ENCODE measurements at regions not wholly inside any gene's neighbourhood (a gene's known extent, or its start where the extent isn't known, plus 50 kb on each side); places are given as distances from the start of the nearest gene placed in this dataset.

GRCh38 chr2:66070721-66071602 lies 364.0 kb upstream of the MEIS1 start:
- Histone ChIP-seq H3K27ac (ENCODE audit: low read depth, low read length) (no peak overlapping the region), H3K4ac (replicated peaks; ENCODE audit: insufficient read length, low read depth, low read length) (no peak overlapping the region), H3K23me2 (ENCODE audit: low read depth, low read length) (no peaks in the 10 kb centered on the region), H3K4me1 (replicated peaks in 1 of 4; ENCODE audit: control insufficient read depth in 3 of 4, insufficient read depth in 4 of 4, low read length in 3 of 4) (peaks cover 0 to 5% (median 3%) of the 10 kb centered on the region in 4 experiments; a peak in 1 of 7 replicates), H3K79me2 (ENCODE audit: control insufficient read depth in 1 of 2, insufficient read depth in 2 of 2, low read length in 2 of 2) (no peaks in the 10 kb centered on the region), H3K36me3 (ENCODE audit: control insufficient read depth in 2 of 4, insufficient read depth in 4 of 4, low read length in 3 of 4) (no peaks in the 10 kb centered on the region), H4K91ac (replicated peaks; ENCODE audit: insufficient read length, low read length) (no peak overlapping the region), H2BK15ac (ENCODE audit: low read length) (no peak overlapping the region), H3K56ac (replicated peaks; ENCODE audit: insufficient read length, low read depth, low read length) (no peak overlapping the region), H3K14ac (ENCODE audit: insufficient read length) (no peak overlapping the region), H3K27me3 (replicated peaks in 1 of 4; ENCODE audit: control insufficient read depth in 3 of 4, extremely low read depth in 1 of 4, insufficient read depth in 3 of 4, low read length in 3 of 4) (no peaks in the 10 kb centered on the region; a peak in 1 of 7 replicates), H4K8ac (ENCODE audit: extremely low read depth, insufficient read depth, low read length) (no peak overlapping the region), H2AFZ (ENCODE audit: low read length) (no peak overlapping the region), H2BK20ac (ENCODE audit: low read length) (no peak overlapping the region), H2BK120ac (replicated peaks; ENCODE audit: low read depth, low read length) (no peak overlapping the region), H4K20me1 (replicated peaks in 1 of 2; ENCODE audit: control insufficient read depth in 1 of 2, insufficient read depth in 2 of 2, low read length in 2 of 2) (no peaks in the 10 kb centered on the region), H3K9ac (replicated peaks in 1 of 4; ENCODE audit: extremely low read depth in 1 of 4, low read depth in 3 of 4, low read length in 3 of 4) (no peak overlapping the region), H3K4me2 (ENCODE audit: insufficient read depth in 1 of 2, low read depth in 2 of 2, low read length in 2 of 2) (no peak overlapping the region), H2AK5ac (ENCODE audit: low read depth, low read length) (no peak overlapping the region), H2BK5ac (ENCODE audit: low read depth, low read length) (no peak overlapping the region), H4K5ac (ENCODE audit: insufficient read length, low read depth, low read length) (no peak overlapping the region), H3K9me3 (ENCODE audit: insufficient read depth in 2 of 2, low read depth in 1 of 2, low read length in 1 of 2) (no peaks in the 10 kb centered on the region), H3K18ac (ENCODE audit: extremely low read depth, low read length) (no peak overlapping the region), H3K4me3 (ENCODE audit: extremely low read depth in 1 of 4, insufficient read depth in 2 of 4, low read depth in 3 of 4, low read length in 4 of 4) (no peak overlapping the region), H3K79me1 (ENCODE audit: low read depth, low read length) (no peaks in the 10 kb centered on the region), H3K23ac (ENCODE audit: insufficient read length) (no peak overlapping the region), H2BK12ac (ENCODE audit: low read depth, low read length) (no peak overlapping the region)
- no peak for FAIRE-seq
- no peak for DNase-seq (ENCODE audit: low read depth in 1 of 2, low spot score in 2 of 2)
- ChIA-PET CTCF (ENCODE audit: partially characterized antibody) (no interaction called here), POLR2A (ENCODE audit: partially characterized antibody) (no interaction called here)
- 95% methylated on average over 21 of the region's 21 CpGs; no CpG with 5 or more reads in 1 of the 2 experiments for WGBS, 2 experiments (ENCODE audit: extremely low coverage in 1 of 2, insufficient coverage in 1 of 2, insufficient read length in 1 of 2, insufficient replicate concordance in 2 of 2, low coverage in 1 of 2, low lambda C conversion rate in 2 of 2, missing lambda C conversion rate in 1 of 2)
- TF ChIP-seq ZNF274 (IDR thresholded peaks at IDR 0.05; ENCODE audit: borderline replicate concordance, extremely low read depth, low read length): no peak
- TF ChIP-seq TAF7 (optimal IDR thresholded peaks at IDR 0.05; ENCODE audit: borderline replicate concordance, low read depth, low read length): no peak
- TF ChIP-seq JUND (IDR thresholded peaks at IDR 0.05; ENCODE audit: low read length): no peak
- no peak for TF ChIP-seq FOSL1 (IDR thresholded peaks at IDR 0.05; ENCODE audit: insufficient read depth, low read depth, low read length)
- no peak for TF ChIP-seq NANOG (IDR thresholded peaks at IDR 0.05; ENCODE audit: insufficient read depth, low read depth, low read length, poor library complexity, severe bottlenecking)
- no peak for TF ChIP-seq SP4 (IDR thresholded peaks at IDR 0.05; ENCODE audit: low read length)
